HS-27A (cell line): ENCODE measurements at regions not wholly inside any gene's neighbourhood (a gene's known extent, or its start where the extent isn't known, plus 50 kb on each side); places are given as distances from the start of the nearest gene placed in this dataset.

Experiments used
- DNase-seq: peaks from one replicate; pipeline ENCODE4 v3.0.0-alpha.2; 2012; ENCODE audit warnings: low read depth, missing footprints

DNA sequence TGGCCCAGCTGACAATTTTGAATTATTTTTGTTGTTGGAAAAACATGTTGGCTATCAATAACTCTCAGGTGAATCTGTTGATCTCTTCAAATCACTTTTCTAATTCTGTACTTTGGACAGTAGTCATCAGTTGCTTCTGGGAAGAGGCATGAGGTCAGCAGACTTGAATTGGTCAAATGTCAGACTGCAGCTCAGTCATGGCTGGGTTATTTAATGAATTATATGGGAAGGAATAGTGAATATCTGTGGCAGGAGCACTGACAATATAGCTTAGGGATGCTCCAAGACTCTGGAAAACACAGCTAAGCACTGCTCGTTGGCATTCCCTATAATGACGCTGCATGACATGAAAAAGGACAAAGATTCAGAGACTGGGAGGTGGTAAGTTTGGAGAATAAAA lies 98.8 kb upstream of the GAP43 start:
- DNase-seq, result no peak

DNA sequence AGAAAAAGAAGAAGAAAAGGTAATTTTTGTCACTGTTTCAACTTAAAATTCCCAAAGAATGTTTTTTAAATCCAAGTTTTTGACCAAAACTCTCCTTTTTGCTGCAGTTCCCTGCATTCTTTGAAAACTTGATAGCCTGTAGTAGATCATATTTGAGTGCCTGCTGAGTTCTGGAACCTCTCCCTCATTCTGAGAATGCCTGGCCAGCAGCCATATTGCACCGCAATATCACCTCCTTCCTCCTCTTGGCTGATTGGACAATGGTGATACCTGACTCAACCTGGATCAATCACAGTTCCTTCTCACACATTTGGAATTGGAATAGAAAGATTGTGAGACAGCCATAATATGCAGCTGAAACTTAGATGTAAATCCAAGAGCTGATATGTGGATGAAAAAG lies 97.6 kb upstream of the GAP43 start:
- no peak for DNase-seq

DNA sequence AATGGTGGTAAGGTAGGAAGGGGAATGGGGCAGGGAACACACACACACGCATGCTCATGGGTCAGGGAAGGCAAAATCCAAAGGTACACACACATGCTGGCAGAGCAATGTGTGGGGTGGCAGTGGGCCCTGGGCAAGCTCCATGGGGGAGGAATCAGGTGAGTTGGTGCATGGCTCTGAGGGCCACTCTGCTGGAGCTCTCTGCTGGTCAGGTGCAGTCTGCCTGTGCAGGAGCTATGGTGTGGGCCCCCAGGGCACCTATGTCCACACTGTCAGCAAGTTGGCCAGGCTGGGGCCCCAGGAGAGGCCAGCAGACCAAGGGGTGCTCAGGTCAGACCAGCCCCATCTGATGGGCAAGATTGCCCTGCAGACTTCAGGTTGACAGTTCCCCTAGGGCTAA lies 90.1 kb upstream of the GAP43 start:
- no peak for DNase-seq

DNA sequence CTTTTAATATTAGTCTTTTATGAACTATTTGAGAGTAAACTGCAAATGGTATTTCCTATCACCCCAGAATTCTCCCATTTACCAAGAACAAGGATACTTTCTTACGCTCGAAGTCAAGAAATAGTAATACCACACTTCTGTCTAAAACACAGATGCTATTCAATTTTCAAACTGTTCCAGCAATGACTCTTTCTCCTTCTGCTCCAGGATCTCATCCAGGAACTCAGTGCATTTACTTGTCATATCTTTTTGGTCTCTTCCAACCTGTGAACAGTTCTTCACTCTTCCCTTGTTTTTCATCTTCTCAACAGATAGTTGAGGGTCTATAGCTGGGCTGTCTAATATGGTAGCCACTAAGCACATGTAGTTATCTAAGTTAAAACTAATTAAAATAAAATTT lies 87.1 kb upstream of the GAP43 start:
- no peak for DNase-seq

DNA sequence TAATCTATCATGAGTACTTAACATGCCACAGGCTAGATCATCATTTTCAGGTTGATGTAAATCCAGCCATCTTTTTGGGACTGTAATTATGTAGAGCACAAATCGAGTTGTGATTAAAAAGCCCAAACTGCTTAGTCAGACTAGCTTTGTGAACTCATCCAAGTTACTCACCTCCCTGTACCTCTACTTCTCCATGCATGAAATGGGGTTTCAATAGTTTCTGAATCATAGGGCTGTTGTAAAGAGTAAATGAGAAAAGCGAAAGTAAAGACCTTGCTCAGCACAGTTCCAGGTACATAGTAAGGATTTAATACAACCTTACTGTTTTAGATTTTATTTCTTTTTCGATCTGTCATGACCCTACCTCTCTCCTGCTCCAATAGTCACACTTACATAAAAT lies 85.6 kb upstream of the GAP43 start:
- DNase-seq, result no peak

DNA sequence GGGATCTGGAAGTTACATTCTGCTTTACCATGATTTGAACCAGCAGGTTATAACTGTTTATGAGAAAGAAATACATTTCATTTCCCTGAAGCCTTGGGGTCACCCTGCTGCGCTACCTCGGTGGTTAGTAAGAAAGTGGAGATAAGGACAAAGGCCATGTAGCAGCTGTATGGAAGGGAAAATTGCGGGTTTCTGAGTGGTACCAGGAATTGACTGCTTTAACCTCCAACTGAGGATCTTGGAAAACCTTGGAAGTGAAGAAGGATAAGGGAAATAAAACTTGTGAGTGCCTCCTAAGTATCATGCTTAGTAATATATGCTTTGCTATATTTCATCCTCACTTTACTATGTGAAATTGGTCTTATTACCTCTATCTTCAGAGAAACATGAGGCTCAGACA lies 76.1 kb upstream of the GAP43 start:
- no peak for DNase-seq

DNA sequence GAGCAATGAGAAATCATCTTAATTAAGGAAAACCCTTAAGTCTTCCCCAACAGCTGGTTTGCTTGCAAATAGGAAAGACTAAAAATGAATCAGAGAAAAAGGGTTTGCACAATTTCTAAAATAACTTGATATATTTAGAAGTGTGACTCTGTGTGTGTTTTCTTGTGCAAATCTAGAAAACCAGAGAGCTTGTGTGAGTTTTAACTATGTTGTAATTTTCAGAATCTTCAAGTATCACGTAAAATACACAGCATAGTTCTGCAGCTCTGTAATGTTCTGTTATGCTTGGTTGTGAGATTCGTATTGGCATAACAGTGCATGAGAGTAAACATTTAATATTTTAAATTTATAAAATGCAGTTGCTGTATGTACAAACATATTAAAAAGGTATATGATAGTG lies 74.7 kb upstream of the GAP43 start:
- no peak for DNase-seq

DNA sequence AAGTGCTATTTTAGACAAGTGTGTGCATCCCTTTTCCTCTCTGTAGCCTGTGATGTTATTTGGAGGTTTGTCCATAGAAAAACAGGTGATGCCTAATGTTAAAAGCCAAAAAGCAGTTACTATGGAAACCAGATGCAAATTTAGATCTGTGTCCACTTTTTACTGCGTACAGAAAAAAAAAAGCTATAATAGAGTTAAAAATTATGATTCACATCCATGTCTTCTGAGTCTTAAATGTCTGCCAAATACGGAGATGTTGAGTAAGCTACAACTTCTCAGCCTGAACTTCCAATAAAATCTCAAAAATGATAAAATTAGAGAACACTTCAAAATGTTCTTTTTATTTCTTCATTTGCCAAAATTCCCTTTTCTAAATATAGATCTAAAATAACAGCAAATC lies 74.2 kb upstream of the GAP43 start:
- no peak for DNase-seq

DNA sequence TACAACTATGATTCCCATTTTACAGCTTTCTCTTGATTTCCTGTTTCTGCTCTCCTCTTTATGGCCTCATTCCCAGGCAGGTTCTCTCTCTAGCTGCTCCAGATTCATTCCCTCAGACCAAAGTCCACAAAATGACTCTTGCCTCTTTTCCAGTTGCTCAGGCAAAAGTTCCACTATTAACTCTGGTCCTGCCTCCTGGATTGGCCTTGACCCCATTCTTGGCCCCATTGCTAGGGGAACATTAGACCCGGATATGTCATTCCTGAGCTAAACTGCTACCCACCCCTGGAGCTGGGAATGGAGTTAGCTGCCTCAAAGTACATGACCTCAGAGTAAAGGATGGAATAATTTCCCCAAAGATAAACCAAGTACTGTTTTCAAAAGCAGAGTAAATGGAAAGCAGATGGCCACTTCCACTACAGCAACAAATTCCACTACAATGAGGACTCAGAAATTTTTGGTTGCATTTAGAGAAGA lies 73.0 kb upstream of the GAP43 start:
- DNase-seq, result no peak

DNA sequence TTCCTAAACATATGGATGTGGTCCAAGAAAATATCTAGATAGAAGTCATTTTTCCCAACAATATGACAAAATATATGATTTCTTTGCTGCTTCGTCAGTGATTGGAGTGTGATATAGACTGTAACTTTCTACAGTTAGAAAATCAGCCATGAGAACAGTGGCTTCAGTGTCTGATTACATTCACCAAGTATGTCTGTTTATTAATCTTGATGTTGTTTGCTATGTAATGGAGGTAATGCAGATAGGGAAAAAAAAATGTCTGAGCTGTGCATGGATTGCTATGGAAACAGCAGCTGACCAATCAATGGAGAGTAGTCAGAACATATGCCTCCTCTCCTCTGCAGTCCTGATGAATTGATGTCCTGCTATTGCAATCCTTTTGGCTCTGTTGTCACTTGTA lies 72.3 kb upstream of the GAP43 start:
- DNase-seq, result no peak

DNA sequence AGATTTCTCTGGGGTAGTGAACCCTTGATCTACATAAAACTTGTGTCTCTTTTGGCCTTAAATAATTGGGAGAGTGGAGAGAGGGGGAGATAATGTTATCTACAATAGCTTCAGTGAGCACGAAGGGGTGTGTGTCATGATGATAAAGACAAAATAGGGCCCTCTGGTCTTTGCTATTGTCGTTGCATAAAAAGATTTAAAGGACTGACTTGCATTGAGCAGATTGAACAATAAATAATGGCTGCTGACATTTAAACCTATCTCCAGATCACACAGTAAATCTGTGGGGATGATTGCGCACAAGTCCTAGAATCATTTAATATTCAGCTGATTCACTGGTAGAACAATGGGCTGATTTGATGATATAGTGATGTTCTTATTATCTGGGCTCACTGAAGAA lies 71.3 kb upstream of the GAP43 start:
- DNase-seq, result no peak

DNA sequence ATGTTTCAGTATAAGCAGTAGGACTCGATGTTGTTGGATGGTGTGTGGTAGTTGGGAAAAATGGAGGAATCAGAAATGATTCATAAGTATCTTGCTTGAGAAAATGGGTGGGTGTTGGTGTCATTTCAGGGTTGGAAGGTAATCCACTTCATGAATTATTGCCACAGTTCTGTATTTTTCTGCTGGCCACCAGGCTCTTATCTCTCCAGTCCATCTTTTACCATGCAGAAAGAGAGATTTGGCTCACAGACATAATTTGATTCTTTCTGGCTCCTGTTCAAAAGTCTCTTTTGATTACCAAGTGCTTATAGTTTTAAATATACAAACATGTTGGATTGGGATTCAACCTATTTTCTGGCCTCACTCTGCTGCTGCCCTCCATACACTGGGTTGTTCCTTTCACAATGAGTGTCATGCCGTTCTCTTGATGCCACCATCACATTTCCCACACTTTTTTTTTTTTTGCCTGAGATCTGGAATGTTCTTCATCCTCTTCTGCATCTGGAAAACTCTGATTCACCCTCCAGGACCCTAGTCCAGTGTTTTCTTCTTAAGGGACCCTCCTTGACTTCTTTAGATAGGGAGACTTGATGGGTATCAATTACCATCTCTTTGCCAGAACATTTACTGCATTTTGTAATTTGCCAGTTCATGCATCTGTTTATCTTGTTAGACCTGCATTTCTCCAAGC lies 69.4 kb upstream of the GAP43 start:
- DNase-seq, result no peak

DNA sequence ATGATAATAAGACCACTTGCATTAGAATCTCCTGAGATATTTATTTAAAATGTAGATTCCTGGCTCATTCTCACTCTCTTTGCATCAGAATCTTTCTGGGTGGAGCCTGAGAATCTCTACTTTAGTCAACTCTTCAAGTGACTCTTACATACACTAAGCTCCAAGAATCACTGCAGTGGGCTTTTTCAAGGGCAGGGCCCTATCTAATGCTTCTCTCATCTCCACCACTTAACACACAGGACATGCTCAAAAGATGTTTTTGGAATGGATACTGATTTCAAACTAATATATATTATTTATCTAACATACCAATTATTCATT lies 68.9 kb upstream of the GAP43 start:
- DNase-seq, result no peak

DNA sequence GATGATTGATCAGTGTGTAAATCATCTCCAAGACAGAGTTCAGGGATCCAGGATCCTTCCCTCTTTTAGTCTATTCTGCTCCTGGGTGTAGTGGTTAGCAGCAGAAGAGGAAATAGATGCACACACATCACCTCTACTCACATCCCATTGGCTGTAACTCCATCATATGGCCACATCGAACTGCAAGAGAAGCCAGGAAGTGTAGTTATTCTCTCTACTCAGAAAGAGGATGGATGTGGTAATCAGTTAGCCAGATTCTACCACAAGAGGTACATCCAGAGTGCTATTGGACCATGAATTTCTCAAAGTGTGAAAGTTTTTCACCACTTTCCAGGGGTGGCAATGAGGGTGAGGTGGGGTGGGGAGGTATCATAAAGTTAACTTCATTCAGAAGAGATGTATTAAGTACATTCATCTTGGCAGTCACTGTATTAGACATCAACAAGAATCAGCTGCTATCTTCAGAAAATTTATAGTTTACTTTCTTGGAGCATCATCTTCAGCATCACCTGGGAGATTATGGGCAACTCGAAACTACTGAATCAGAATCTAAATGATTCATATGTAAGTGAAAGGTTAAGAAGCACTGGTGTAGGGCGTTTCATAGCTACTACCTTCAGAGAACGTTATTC lies 60.6 kb upstream of the GAP43 start:
- no peak for DNase-seq

DNA sequence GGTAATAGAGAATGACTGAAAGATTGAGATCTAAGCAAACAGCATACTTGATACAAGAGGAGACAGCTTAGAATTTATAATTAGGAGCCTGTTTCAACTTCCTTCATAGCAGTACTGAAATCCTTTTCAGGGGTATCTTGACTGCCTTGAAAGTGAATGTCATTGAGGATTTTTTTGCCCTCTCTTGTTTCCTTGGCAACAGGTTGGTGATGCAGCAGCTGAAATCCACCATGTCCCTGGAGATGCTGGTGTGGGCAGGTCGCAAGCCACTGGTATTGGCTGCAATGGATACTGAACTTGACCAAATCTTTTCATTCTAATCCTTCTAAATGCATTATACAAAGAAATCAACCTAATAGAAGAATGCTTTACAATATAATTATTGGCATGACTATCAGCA lies 59.3 kb upstream of the GAP43 start:
- DNase-seq, result no peak

DNA sequence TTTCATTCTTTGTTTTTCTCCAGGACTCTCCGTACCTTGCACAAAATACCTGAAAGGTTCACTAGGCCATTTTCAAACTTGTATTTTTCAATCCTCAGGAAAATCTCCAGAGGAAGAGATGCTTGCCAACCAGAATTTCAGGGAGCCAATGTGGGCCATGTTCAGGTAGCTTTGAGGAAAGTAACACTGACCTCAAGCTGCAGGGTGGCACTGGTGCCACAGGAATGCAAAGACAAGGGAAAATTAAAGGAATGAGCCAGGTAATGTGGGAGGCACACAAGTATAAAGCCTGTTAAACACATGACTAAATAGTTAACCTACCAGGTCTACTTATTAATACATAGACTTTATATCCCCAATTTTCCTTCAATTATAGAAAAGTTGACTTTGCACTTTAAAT lies 51.9 kb upstream of the GAP43 start:
- no peak for DNase-seq
